Hematopoietic multipotent progenitor cell treated with erythropoietin and hydrocortisone succinate and interleukin-3 and kit ligand, for 4 days (in vitro differentiated cells): ENCODE measurements at regions not wholly inside any gene's neighbourhood (a gene's known extent, or its start where the extent isn't known, plus 50 kb on each side); places are given as distances from the start of the nearest gene placed in this dataset.

Source experiments
- DNase-seq: peaks from one replicate; pipeline ENCODE4 v3.0.0-alpha.2; 2015

- peak; percentile 77 for DNase-seq
Measured at GRCh38 chr14:26199590-26200370, 398.1 kb downstream of the NOVA1 start.

GRCh38 chr14:26199096-26199495, 398.7 kb downstream of the NOVA1 start:
- DNase-seq, result no peak

GRCh38 chr14:26194816-26195215, 403.0 kb downstream of the NOVA1 start:
- no peak for DNase-seq

GRCh38 chr14:26191671-26192070, 406.2 kb downstream of the NOVA1 start:
- no peak for DNase-seq

GRCh38 chr14:26191123-26191522, 406.7 kb downstream of the NOVA1 start:
- DNase-seq, result no peak

- DNase-seq, result no peak
Measured at GRCh38 chr14:26190646-26191045, 407.2 kb downstream of the NOVA1 start.

- DNase-seq, result no peak
Measured at GRCh38 chr14:26187996-26188620, 409.7 kb downstream of the NOVA1 start.

- no peak for DNase-seq
Measured at GRCh38 chr14:26180221-26180620, 417.6 kb downstream of the NOVA1 start.

- no peak for DNase-seq
Measured at GRCh38 chr14:26175658-26176057, 422.2 kb downstream of the NOVA1 start.

- DNase-seq, result no peak
Measured at GRCh38 chr14:26174395-26174794, 423.4 kb downstream of the NOVA1 start.

- no peak for DNase-seq
Measured at GRCh38 chr14:26173581-26174110, 424.2 kb downstream of the NOVA1 start.

- DNase-seq, result no peak
Measured at GRCh38 chr14:26172396-26172795, 425.4 kb downstream of the NOVA1 start.

GRCh38 chr14:26170885-26171284, 426.9 kb downstream of the NOVA1 start:
- no peak for DNase-seq

- peak; percentile 51 for DNase-seq
Measured at GRCh38 chr14:26163761-26164160, 434.1 kb downstream of the NOVA1 start.

- DNase-seq, result no peak
Measured at GRCh38 chr14:26157517-26157916, 440.3 kb downstream of the NOVA1 start.

- peak; percentile 31 for DNase-seq
Measured at GRCh38 chr14:26143057-26143456, 454.8 kb downstream of the NOVA1 start.

- peak; percentile 26 for DNase-seq
Measured at GRCh38 chr14:26138764-26139445, 458.9 kb downstream of the NOVA1 start.

- DNase-seq, result no peak
Measured at GRCh38 chr14:26137161-26137560, 460.7 kb downstream of the NOVA1 start.

GRCh38 chr14:26132061-26132645, 465.7 kb downstream of the NOVA1 start:
- DNase-seq, result no peak

GRCh38 chr14:26130690-26131089, 467.1 kb downstream of the NOVA1 start:
- no peak for DNase-seq

GRCh38 chr14:26128931-26129671, 468.7 kb downstream of the NOVA1 start:
- DNase-seq, result no peak

- DNase-seq, result no peak
Measured at GRCh38 chr14:26124896-26125438, 472.9 kb downstream of the NOVA1 start.
